ENCODE measurements at regions not wholly inside any gene's neighbourhood (a gene's known extent, or its start where the extent isn't known, plus 50 kb on each side); places are given as distances from the start of the nearest gene placed in this dataset.

DNA sequence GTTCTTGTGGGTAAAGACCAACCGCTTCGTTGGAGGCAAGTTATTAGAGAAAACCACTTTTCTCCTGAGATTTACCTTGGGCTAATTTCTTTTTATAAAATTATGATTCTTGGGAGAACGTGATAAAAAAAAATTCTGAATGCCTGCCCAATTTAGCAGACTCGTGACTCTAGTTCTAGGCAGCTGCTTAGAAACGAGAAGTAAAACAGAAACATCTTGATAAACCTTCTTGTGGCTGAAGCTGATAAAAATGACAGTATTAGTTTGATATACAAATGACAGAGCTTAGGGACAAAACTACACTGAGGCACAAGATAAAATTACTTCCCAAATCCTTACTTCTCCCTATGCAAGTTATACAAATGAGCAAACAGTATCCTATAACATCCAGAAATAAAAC is 458.9 kb upstream of the TEX13C start:
- Mint-ChIP-seq H3K27ac (no peak overlapping the region), H3K4me3 (no peak overlapping the region), H3K27me3 (ENCODE audit: low read depth) (no peaks in the 10 kb centered on the region), H3K4me1 (peaks cover 15% of the 10 kb centered on the region), H3K9me3 (peaks cover 16% of the 10 kb centered on the region), H3K36me3 (ENCODE audit: low read depth) (no peaks in the 10 kb centered on the region)
- TF ChIP-seq, protein P1, sequence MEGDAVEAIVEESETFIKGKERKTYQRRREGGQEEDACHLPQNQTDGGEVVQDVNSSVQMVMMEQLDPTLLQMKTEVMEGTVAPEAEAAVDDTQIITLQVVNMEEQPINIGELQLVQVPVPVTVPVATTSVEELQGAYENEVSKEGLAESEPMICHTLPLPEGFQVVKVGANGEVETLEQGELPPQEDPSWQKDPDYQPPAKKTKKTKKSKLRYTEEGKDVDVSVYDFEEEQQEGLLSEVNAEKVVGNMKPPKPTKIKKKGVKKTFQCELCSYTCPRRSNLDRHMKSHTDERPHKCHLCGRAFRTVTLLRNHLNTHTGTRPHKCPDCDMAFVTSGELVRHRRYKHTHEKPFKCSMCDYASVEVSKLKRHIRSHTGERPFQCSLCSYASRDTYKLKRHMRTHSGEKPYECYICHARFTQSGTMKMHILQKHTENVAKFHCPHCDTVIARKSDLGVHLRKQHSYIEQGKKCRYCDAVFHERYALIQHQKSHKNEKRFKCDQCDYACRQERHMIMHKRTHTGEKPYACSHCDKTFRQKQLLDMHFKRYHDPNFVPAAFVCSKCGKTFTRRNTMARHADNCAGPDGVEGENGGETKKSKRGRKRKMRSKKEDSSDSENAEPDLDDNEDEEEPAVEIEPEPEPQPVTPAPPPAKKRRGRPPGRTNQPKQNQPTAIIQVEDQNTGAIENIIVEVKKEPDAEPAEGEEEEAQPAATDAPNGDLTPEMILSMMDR (IDR thresholded peaks at IDR 0.05; ENCODE audit: unreplicated experiment in 3 of 3) = no peak

GRCh38 chrX:124862301-124862700 is 457.4 kb upstream of the TEX13C start:
- peaks cover 24% of the 10 kb centered on the region for H3K9me3 Mint-ChIP-seq
- no peaks in the 10 kb centered on the region for H3K27me3 Mint-ChIP-seq (ENCODE audit: low read depth)
- H3K4me3 Mint-ChIP-seq = no peak overlapping the region
- TF ChIP-seq, protein P1 (IDR thresholded peaks at IDR 0.05; ENCODE audit: unreplicated experiment in 3 of 3) = no peak
- no peak overlapping the region for H3K27ac Mint-ChIP-seq
- H3K36me3 Mint-ChIP-seq (ENCODE audit: low read depth) = no peaks in the 10 kb centered on the region
- peaks cover 15% of the 10 kb centered on the region for H3K4me1 Mint-ChIP-seq

DNA sequence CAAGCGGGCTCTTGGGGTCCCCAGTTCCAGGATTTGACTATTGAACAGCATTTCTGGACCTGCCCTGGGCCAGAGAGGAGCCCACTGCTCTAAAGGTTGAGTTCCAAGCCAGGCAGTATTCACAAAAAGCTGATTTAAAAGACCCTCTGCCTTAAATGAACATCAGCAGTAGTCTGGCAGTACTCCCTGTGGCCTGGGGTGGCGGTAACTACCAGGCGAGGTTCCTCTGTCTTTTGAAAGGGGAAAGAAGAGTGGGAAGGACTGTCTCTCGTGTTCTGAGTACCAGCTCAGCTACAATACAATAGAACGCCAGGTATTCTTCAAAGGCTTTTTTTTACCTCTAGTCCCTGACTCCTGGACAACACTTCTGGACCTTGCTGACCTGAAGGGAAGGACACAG is 456.4 kb upstream of the TEX13C start:
- Mint-ChIP-seq H3K4me1 (peaks cover 15% of the 10 kb centered on the region), H3K36me3 (ENCODE audit: low read depth) (no peaks in the 10 kb centered on the region), H3K4me3 (no peak overlapping the region), H3K27ac (no peak overlapping the region), H3K9me3 (peaks cover 32% of the 10 kb centered on the region), H3K27me3 (ENCODE audit: low read depth) (no peaks in the 10 kb centered on the region)
- TF ChIP-seq, protein P1 (IDR thresholded peaks at IDR 0.05; ENCODE audit: unreplicated experiment in 3 of 3) = no peak

GRCh38 chrX:124887572-124887971 is 432.1 kb upstream of the TEX13C start:
- Mint-ChIP-seq H3K9me3 (no peaks in the 10 kb centered on the region), H3K27me3 (ENCODE audit: low read depth) (no peaks in the 10 kb centered on the region), H3K4me1 (no peaks in the 10 kb centered on the region), H3K36me3 (ENCODE audit: low read depth) (no peaks in the 10 kb centered on the region), H3K27ac (no peak overlapping the region), H3K4me3 (no peak overlapping the region)
- TF ChIP-seq, protein P1 (IDR thresholded peaks at IDR 0.05; ENCODE audit: unreplicated experiment in 3 of 3) = no peak

DNA sequence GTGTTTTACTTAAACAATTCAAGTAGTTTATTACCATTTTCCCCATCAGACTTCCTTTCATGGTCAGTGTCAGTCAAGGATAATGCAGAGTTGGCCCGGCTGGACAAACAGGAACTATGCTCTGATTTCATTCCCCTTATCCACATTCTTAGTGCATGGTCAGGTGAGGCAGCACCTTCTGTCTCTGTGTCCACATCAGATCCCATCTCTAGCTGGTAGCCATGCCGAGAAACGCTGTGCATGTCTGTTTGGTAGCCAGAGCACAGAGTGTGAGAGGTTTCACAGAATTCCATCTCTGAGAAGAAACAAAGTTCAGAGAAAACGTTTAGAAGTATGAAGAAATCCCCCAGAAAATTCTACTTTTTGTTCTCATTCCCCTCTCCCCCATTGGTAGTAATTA is 423.7 kb upstream of the TEX13C start:
- H3K36me3 Mint-ChIP-seq (ENCODE audit: low read depth) = no peaks in the 10 kb centered on the region
- H3K9me3 Mint-ChIP-seq = no peaks in the 10 kb centered on the region
- no peaks in the 10 kb centered on the region for H3K27me3 Mint-ChIP-seq (ENCODE audit: low read depth)
- TF ChIP-seq, protein P1 (IDR thresholded peaks at IDR 0.05; ENCODE audit: unreplicated experiment in 3 of 3) = no peak
- no peaks in the 10 kb centered on the region for H3K4me1 Mint-ChIP-seq
- no peak overlapping the region for H3K27ac Mint-ChIP-seq
- no peak overlapping the region for H3K4me3 Mint-ChIP-seq

- no peak overlapping the region for H3K4me3 Mint-ChIP-seq
- no peaks in the 10 kb centered on the region for H3K36me3 Mint-ChIP-seq (ENCODE audit: low read depth)
- no peak overlapping the region for H3K27ac Mint-ChIP-seq
- H3K4me1 Mint-ChIP-seq = no peaks in the 10 kb centered on the region
- TF ChIP-seq, protein P1 (IDR thresholded peaks at IDR 0.05; ENCODE audit: unreplicated experiment in 3 of 3) = no peak
- no peaks in the 10 kb centered on the region for H3K27me3 Mint-ChIP-seq (ENCODE audit: low read depth)
- no peaks in the 10 kb centered on the region for H3K9me3 Mint-ChIP-seq
These were observed 416.7 kb upstream of the TEX13C start for GRCh38 chrX:124902953-124903352.

Measured in nephron (organoid).